Effector memory CD8-positive, alpha-beta T cell (primary cell): ENCODE measurements at regions not wholly inside any gene's neighbourhood (a gene's known extent, or its start where the extent isn't known, plus 50 kb on each side); places are given as distances from the start of the nearest gene placed in this dataset.

ENCODE experiments used
- ATAC-seq: fragments of 150-1000 bp; cut with Tn5 transposase; replicated peaks from 2 replicates; pipeline ENCODE4 v1.10.0; 2021; ENCODE audit warnings: mild to moderate bottlenecking, moderate library complexity
- DNase-seq, 3 experiments: peaks; one replicate each; pipeline ENCODE4 v3.0.0; 2021
- H3K27ac Mint-ChIP-seq, 2 donors: one replicate each; pipeline ENCODE4 v1.8.0; 2022; ENCODE audit warnings: mild to moderate bottlenecking in 2 of 2, mixed read lengths in 2 of 2, moderate library complexity in 2 of 2
- H3K27me3 Mint-ChIP-seq, 2 donors: one replicate each; pipeline ENCODE4 v1.8.0; 2022; ENCODE audit warnings: mixed read lengths in 2 of 2
- H3K36me3 Mint-ChIP-seq: one replicate; pipeline ENCODE4 v1.8.0; 2022; ENCODE audit warnings: mild to moderate bottlenecking, moderate library complexity, mixed read lengths; ENCODE audit not compliant: insufficient read depth
- H3K4me1 Mint-ChIP-seq, 2 donors: one replicate each; pipeline ENCODE4 v1.8.0; 2022; ENCODE audit warnings: low read depth in 2 of 2, mixed read lengths in 2 of 2
- H3K4me3 Mint-ChIP-seq, 2 donors: one replicate each; pipeline ENCODE4 v1.8.0; 2022; ENCODE audit warnings: mild to moderate bottlenecking in 2 of 2, mixed read lengths in 2 of 2, moderate library complexity in 2 of 2
- H3K9me3 Mint-ChIP-seq, 2 donors: one replicate each; pipeline ENCODE4 v1.8.0; 2022; ENCODE audit warnings: mixed read lengths in 2 of 2

DNA sequence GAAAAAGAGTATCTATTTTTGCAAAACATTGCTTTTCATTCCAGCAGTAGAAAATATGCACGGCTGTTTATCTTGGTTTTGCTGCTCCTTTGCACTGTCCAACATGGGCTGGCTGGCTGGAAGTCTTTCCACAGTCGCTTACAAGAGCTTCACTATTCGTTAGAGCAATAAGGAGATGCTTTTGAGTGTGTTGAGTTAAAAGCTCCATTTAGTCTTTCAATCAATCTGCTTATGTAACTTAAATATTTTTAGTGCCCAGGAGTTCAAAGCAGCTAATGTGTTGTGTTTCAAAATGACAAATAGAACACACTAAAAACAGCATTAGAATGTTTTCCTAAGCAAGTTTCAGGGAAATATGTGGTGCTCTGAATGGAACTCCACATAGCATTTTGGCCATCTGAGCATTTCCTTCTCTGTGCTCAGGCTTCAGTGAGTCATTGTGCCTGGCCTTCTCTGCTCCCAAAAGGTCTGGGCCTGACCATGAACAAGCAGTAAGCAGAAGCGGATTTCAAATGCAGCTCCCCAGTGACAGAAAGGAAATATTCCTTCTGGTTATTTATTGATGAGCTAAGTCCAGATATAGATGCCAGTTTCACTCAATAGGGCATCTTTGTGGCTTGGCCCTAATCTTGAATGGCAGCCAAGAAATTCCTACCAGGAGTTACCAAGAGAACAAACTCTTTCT, 580.3 kb downstream of the TENT5A start:
- peaks cover 2 to 7% of the 10 kb centered on the region in 2 donors for H3K9me3 Mint-ChIP-seq
- no peak overlapping the region for H3K27ac Mint-ChIP-seq
- DNase-seq (no peak), ATAC-seq (no peak)
- no peaks in the 10 kb centered on the region for H3K27me3 Mint-ChIP-seq
- H3K36me3 Mint-ChIP-seq = no peaks in the 10 kb centered on the region
- no peaks in the 10 kb centered on the region for H3K4me1 Mint-ChIP-seq
- no peak overlapping the region for H3K4me3 Mint-ChIP-seq

- H3K27ac Mint-ChIP-seq = no peak overlapping the region
- DNase-seq (no peak), ATAC-seq (no peak)
- no peaks in the 10 kb centered on the region for H3K36me3 Mint-ChIP-seq
- no peaks in the 10 kb centered on the region for H3K27me3 Mint-ChIP-seq
- H3K4me3 Mint-ChIP-seq = no peak overlapping the region
- H3K9me3 Mint-ChIP-seq = peaks cover 2 to 6% of the 10 kb centered on the region in 2 donors
- H3K4me1 Mint-ChIP-seq = no peaks in the 10 kb centered on the region
Measured at GRCh38 chr6:81169166-81169565, 583.3 kb downstream of the TENT5A start.

GRCh38 chr6:81166770-81167169, 585.7 kb downstream of the TENT5A start:
- Mint-ChIP-seq H3K4me1 (no peaks in the 10 kb centered on the region), H3K9me3 (peaks cover 2 to 6% of the 10 kb centered on the region in 2 donors), H3K4me3 (no peak overlapping the region), H3K36me3 (no peaks in the 10 kb centered on the region), H3K27ac (no peak overlapping the region), H3K27me3 (no peaks in the 10 kb centered on the region)
- ATAC-seq = no peak
- no peak for DNase-seq

- DNase-seq = no peak
- Mint-ChIP-seq H3K27ac (no peak overlapping the region), H3K36me3 (no peaks in the 10 kb centered on the region), H3K9me3 (peaks cover 6 to 8% of the 10 kb centered on the region in 2 donors), H3K4me3 (no peak overlapping the region), H3K27me3 (no peaks in the 10 kb centered on the region), H3K4me1 (no peaks in the 10 kb centered on the region)
- no peak for ATAC-seq
Measured at GRCh38 chr6:81158956-81159355, 593.5 kb downstream of the TENT5A start.

DNA sequence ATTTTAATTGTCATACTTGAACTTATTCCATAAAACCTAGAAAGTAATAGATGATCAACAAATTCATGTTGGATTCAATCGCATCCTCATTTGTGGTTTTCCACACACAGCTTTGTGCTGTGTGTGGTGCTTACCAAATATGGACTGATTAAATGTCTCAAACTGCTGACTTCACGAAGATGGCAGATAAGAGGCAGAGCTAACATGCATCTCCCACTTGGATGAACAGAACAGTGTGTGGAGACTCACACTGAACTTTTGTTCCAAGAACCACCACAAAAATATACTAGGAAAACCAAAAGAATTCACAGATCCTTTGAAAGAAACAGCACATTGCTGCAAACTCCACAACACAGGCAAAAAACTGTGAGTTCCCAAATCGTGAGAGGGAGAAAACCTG, 603.7 kb downstream of the TENT5A start:
- ATAC-seq = no peak
- Mint-ChIP-seq H3K27ac (no peak overlapping the region), H3K4me3 (no peak overlapping the region), H3K4me1 (no peaks in the 10 kb centered on the region), H3K9me3 (peaks cover 9 to 18% of the 10 kb centered on the region in 2 donors), H3K36me3 (no peaks in the 10 kb centered on the region), H3K27me3 (no peaks in the 10 kb centered on the region)
- DNase-seq = no peak

- Mint-ChIP-seq H3K27me3 (no peaks in the 10 kb centered on the region), H3K4me1 (no peaks in the 10 kb centered on the region), H3K9me3 (no peaks in the 10 kb centered on the region), H3K4me3 (no peak overlapping the region), H3K36me3 (no peaks in the 10 kb centered on the region), H3K27ac (no peak overlapping the region)
- DNase-seq (no peak), ATAC-seq (no peak)
Measured at GRCh38 chr6:81145506-81145905, 607.0 kb downstream of the TENT5A start.

- DNase-seq (no peak), ATAC-seq (no peak)
- Mint-ChIP-seq H3K9me3 (no peaks in the 10 kb centered on the region), H3K4me1 (no peaks in the 10 kb centered on the region), H3K4me3 (no peak overlapping the region), H3K36me3 (no peaks in the 10 kb centered on the region), H3K27me3 (no peaks in the 10 kb centered on the region), H3K27ac (no peak overlapping the region)
Measured at GRCh38 chr6:81144346-81144745, 608.1 kb downstream of the TENT5A start.

- DNase-seq (no peak), ATAC-seq (no peak)
- H3K27ac Mint-ChIP-seq = no peak overlapping the region
- no peaks in the 10 kb centered on the region for H3K36me3 Mint-ChIP-seq
- H3K9me3 Mint-ChIP-seq = peaks cover 0 to 3% of the 10 kb centered on the region in 2 donors
- H3K4me1 Mint-ChIP-seq = no peaks in the 10 kb centered on the region
- H3K27me3 Mint-ChIP-seq = no peaks in the 10 kb centered on the region
- H3K4me3 Mint-ChIP-seq = no peak overlapping the region
Measured at GRCh38 chr6:81138236-81138635, 614.2 kb downstream of the TENT5A start.

GRCh38 chr6:81130969-81131368, 621.5 kb downstream of the TENT5A start:
- Mint-ChIP-seq H3K27me3 (no peaks in the 10 kb centered on the region), H3K9me3 (peaks cover 3 to 11% of the 10 kb centered on the region in 2 donors), H3K36me3 (no peaks in the 10 kb centered on the region), H3K4me3 (no peak overlapping the region), H3K4me1 (no peaks in the 10 kb centered on the region), H3K27ac (no peak overlapping the region)
- DNase-seq = no peak
- ATAC-seq = no peak

GRCh38 chr6:81130061-81130460, 622.4 kb downstream of the TENT5A start:
- ATAC-seq (no peak), DNase-seq (no peak)
- no peak overlapping the region for H3K4me3 Mint-ChIP-seq
- H3K36me3 Mint-ChIP-seq = no peaks in the 10 kb centered on the region
- H3K27me3 Mint-ChIP-seq = no peaks in the 10 kb centered on the region
- H3K9me3 Mint-ChIP-seq = peaks cover 5 to 13% of the 10 kb centered on the region in 2 donors
- no peaks in the 10 kb centered on the region for H3K4me1 Mint-ChIP-seq
- H3K27ac Mint-ChIP-seq = no peak overlapping the region

DNA sequence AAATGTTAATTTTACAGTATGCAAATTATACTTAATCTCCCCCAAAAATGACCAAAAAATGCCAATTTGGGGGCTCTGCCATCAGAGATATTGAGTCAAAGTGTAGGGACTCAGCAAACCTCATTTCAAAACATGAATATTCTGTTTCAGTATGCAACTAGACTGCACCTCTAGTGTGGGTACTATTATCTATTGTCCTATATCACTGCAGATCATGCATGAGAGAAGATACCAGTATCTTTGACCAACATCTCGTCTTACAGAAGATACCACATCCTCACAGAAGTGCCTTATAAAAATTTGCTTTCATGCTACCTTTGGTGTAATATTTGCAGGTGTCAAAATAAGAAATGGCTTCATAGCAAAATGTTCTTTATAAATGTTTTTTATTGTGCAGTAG, 623.8 kb downstream of the TENT5A start:
- DNase-seq = no peak
- no peak for ATAC-seq
- Mint-ChIP-seq H3K4me3 (no peak overlapping the region), H3K4me1 (no peaks in the 10 kb centered on the region), H3K27ac (no peak overlapping the region), H3K36me3 (no peaks in the 10 kb centered on the region), H3K27me3 (no peaks in the 10 kb centered on the region), H3K9me3 (peaks cover 5 to 13% of the 10 kb centered on the region in 2 donors)

- ATAC-seq = no peak
- Mint-ChIP-seq H3K4me1 (no peaks in the 10 kb centered on the region), H3K9me3 (peaks cover 3 to 10% of the 10 kb centered on the region in 2 donors), H3K4me3 (no peak overlapping the region), H3K27ac (no peak overlapping the region), H3K27me3 (no peaks in the 10 kb centered on the region), H3K36me3 (no peaks in the 10 kb centered on the region)
- no peak for DNase-seq
Measured at GRCh38 chr6:81126150-81126549, 626.3 kb downstream of the TENT5A start.

- Mint-ChIP-seq H3K4me1 (no peaks in the 10 kb centered on the region), H3K27ac (no peak overlapping the region), H3K27me3 (no peaks in the 10 kb centered on the region), H3K4me3 (no peak overlapping the region), H3K36me3 (no peaks in the 10 kb centered on the region), H3K9me3 (peaks cover 0 to 4% of the 10 kb centered on the region in 2 donors)
- ATAC-seq (no peak), DNase-seq (no peak)
Measured at GRCh38 chr6:81120280-81120679, 632.2 kb downstream of the TENT5A start.

GRCh38 chr6:81105998-81106397, 646.5 kb downstream of the TENT5A start:
- Mint-ChIP-seq H3K4me3 (no peak overlapping the region), H3K27me3 (no peaks in the 10 kb centered on the region), H3K36me3 (no peaks in the 10 kb centered on the region), H3K9me3 (peaks cover 9 to 17% of the 10 kb centered on the region in 2 donors), H3K4me1 (no peaks in the 10 kb centered on the region), H3K27ac (no peak overlapping the region)
- DNase-seq = no peak
- no peak for ATAC-seq
